ENCODE measurements at regions not wholly inside any gene's neighbourhood (a gene's known extent, or its start where the extent isn't known, plus 50 kb on each side); places are given as distances from the start of the nearest gene placed in this dataset.
"Not testable (repeated sequence)": the region's sequence is repeated elsewhere in the genome, so short reads cannot be mapped to it uniquely, and the experiment has no call there.

DNA sequence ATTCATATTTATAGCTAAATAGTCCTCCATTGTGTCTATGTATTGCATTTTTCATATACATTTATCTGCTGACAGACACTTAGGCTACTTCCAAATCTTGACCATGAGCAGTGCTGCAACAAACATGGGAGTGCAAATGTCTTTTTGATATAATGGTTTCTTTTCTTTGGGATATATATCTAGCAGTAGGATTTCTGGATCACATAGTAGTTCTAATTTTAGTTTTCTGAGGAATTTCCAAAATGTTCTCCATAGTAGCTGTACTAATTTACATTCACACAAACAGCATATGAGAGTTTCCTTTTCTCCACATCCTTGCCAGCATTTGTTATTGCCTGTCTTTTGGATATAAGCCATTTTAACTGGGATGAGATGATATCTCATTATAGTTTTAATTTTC is 1521.3 kb downstream of the REEP3 start:
- peaks cover 0 to 2% (median 0%) of the 10 kb centered on the region in 3 donors for H3K27me3 Mint-ChIP-seq (ENCODE audit: low read depth in 3 of 3)
- peaks cover 6 to 56% (median 25%) of the 10 kb centered on the region in 6 donors for H3K9me3 Mint-ChIP-seq
- DNase-seq, result no peak
- no peak overlapping the region for H3K27ac Mint-ChIP-seq
- no peaks in the 10 kb centered on the region for H3K36me3 Mint-ChIP-seq
- no peak overlapping the region for H3K4me3 Mint-ChIP-seq
- H3K4me1 Mint-ChIP-seq, result no peaks in the 10 kb centered on the region

DNA sequence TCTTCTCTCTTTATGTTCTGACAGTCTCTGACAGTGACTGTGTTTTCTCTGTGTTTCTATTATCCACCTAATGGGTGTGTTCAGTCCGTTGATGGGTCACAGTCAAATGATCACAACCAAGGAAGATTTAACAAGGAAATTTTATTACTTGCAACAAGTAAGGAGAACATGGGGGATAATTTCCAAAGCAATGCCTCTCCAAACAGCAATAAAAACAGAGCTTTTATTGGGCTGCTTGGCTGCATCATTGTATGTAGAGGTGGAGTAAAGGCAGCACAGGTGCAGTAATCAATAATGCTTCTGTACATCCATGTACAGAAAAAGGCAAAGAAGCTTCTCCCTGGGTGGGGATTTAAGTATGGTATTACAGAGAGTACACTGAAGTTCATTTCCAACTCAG is 1525.6 kb downstream of the REEP3 start:
- Mint-ChIP-seq H3K4me3 (no peak overlapping the region), H3K36me3 (no peaks in the 10 kb centered on the region), H3K27ac (no peak overlapping the region), H3K9me3 (peaks cover 3 to 40% (median 26%) of the 10 kb centered on the region in 6 donors), H3K27me3 (ENCODE audit: low read depth in 3 of 3) (no peaks in the 10 kb centered on the region), H3K4me1 (no peaks in the 10 kb centered on the region)
- DNase-seq, result no peak

DNA sequence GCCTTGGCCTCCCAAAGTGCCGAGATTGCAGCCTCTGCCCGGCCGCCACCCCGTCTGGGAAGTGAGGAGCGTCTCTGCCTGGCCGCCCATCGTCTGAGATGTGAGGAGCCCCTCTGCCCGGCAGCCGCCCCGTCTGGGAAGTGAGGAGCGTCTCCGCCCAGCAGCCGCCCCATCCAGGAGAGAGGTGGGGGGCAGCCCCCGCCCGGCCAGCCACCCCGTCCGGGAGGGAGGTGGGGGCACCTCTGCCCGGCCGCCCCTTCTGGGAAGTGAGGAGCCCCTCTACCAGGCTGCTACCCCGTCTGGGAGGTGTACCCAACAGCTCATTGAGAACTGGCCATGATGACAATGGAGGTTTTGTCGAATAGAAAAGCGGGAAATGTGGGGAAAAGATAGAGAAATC is 1530.9 kb downstream of the REEP3 start:
- H3K27me3 Mint-ChIP-seq (ENCODE audit: low read depth in 3 of 3); H3K4me3 Mint-ChIP-seq; H3K27ac Mint-ChIP-seq; DNase-seq; H3K4me1 Mint-ChIP-seq; H3K36me3 Mint-ChIP-seq: not testable (repeated sequence)
- H3K9me3 Mint-ChIP-seq, result peaks cover 6 to 34% (median 25%) of the 10 kb centered on the region in 6 donors

DNA sequence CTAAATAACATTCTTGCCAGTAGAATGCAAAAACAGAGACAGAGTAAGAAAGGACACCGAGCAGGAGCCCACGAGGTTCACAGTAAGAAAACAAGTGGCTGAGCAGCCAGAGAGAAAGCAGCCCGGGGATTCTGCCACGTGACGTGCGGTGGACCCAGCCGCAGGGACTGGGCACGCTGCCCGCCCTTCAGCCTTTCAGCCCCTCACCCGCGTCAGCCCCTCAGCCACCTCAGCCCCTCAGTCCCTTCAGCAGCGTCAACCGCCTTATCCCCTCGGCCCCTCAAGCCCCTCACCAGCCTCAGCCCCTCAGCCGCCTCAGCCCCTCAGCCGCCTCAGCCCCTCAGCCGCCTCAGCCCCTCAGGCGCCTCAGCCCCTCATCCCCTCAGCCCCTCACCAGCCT is 1532.2 kb downstream of the REEP3 start:
- H3K27ac Mint-ChIP-seq, H3K4me3 Mint-ChIP-seq: not testable (repeated sequence)

DNA sequence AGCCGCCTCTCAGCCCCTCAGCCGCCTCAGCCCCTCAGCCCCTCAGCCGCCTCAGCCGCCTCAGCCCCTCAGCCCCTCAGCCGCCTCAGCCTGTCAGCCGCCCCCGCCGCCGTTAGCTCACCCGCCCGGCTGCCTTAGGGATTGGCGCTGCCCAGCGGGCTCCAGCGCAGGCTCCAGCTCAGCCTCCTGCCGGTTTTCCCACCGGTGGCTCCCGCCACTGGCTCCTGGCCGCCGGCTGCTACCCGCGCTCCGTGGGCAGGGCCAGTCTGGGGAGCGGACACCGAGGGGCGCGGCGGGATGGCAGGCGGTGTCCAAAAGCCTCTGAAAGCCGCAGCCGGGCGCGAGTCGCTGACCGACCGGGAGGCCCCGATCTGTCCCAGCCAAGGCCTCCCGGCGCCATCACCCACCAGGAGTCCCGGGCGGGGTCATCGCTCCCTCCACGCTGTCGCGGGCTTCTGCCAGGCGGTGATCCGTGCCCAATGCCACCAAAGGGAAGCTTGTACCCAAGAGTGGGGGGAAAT is 1532.7 kb downstream of the REEP3 start:
- H3K27ac Mint-ChIP-seq; H3K4me1 Mint-ChIP-seq; H3K4me3 Mint-ChIP-seq; DNase-seq; H3K36me3 Mint-ChIP-seq; H3K27me3 Mint-ChIP-seq (ENCODE audit: low read depth in 3 of 3): not testable (repeated sequence)
- peaks cover 10 to 36% (median 24%) of the 10 kb centered on the region in 6 donors for H3K9me3 Mint-ChIP-seq

More for the DNA sequence above, 1532.2 kb downstream of the REEP3 start:
- not testable (repeated sequence) for H3K27me3 Mint-ChIP-seq (ENCODE audit: low read depth in 3 of 3); DNase-seq; H3K4me1 Mint-ChIP-seq; H3K36me3 Mint-ChIP-seq
- H3K9me3 Mint-ChIP-seq, result peaks cover 10 to 39% (median 26%) of the 10 kb centered on the region in 6 donors

DNA sequence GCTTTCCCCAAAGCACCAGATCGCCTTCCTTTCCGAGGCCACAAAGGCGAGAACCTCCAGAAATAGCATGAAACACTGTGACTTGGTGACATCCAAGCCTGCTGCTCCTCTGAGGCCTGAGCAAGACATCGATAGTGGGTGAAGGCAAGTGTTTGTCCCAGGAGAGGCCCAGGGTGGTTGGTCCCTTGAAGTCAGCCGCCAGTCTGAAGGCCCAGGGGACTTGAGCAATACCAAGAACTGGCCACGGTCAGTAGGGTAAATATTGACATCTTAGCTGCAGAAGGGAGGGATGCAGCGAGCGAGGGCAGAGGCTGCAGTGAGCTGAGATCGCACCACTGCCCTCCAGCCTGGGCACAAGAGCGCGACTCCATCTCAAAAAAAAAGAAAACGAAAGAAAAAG is 1533.5 kb downstream of the REEP3 start:
- not testable (repeated sequence) for H3K36me3 Mint-ChIP-seq; H3K27ac Mint-ChIP-seq; H3K4me1 Mint-ChIP-seq; H3K27me3 Mint-ChIP-seq (ENCODE audit: low read depth in 3 of 3); H3K4me3 Mint-ChIP-seq; DNase-seq
- H3K9me3 Mint-ChIP-seq, result peaks cover 11 to 35% (median 26%) of the 10 kb centered on the region in 6 donors

GRCh38 chr10:65065278-65065677 is 1544.1 kb downstream of the REEP3 start:
- H3K4me3 Mint-ChIP-seq, result no peak overlapping the region
- no peak for DNase-seq
- no peaks in the 10 kb centered on the region for H3K36me3 Mint-ChIP-seq
- no peaks in the 10 kb centered on the region for H3K27me3 Mint-ChIP-seq (ENCODE audit: low read depth in 3 of 3)
- no peak overlapping the region for H3K27ac Mint-ChIP-seq
- no peaks in the 10 kb centered on the region for H3K4me1 Mint-ChIP-seq
- peaks cover 2 to 23% (median 9%) of the 10 kb centered on the region in 6 donors for H3K9me3 Mint-ChIP-seq

DNA sequence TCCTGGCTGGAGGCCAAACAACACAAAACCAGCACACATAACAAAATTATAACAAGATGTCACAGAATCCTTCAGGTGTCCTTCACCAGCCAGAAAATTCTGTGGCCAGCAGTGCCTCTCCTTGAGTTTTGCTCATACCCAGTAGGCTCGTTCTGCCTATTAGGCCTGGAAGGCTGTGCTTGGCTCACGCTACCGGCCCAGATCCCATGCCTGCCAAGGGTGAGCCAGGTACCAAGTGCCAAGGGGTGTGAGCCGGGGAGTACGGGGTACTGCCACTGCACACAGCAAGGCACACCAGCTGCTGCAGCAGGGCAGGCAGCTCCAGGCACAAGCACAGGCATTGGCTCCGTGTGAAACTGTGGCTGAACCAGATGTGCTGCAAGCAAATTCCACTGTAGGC is 1562.0 kb downstream of the REEP3 start:
- Mint-ChIP-seq H3K9me3 (peaks cover 15 to 52% (median 26%) of the 10 kb centered on the region in 6 donors), H3K36me3 (no peaks in the 10 kb centered on the region), H3K27me3 (ENCODE audit: low read depth in 3 of 3) (no peaks in the 10 kb centered on the region), H3K4me3 (no peak overlapping the region), H3K4me1 (no peaks in the 10 kb centered on the region), H3K27ac (no peak overlapping the region)
- DNase-seq, result no peak

DNA sequence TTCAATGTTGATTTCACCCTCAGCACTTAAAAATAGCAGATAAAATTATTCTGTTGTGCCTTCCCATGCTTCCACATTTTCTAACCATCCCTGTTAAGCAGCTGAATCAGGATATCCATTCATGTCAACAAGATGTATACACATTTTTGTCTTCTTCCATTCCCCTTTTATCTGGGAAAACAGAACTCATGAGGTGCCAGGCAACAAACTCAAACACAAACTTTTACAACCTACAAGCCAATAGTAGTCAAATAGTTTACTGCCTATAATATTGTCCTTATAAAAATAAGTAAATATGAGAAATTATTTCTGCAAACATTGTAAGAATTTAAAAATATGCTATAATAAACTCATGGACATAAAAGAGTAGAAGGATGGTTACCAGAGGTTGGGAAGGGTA is 1569.8 kb downstream of the REEP3 start:
- peaks cover 0 to 3% (median 0%) of the 10 kb centered on the region in 3 donors for H3K36me3 Mint-ChIP-seq
- DNase-seq, result no peak
- no peak overlapping the region for H3K27ac Mint-ChIP-seq
- H3K4me1 Mint-ChIP-seq, result no peaks in the 10 kb centered on the region
- no peak overlapping the region for H3K4me3 Mint-ChIP-seq
- H3K9me3 Mint-ChIP-seq, result peaks cover 14 to 31% (median 22%) of the 10 kb centered on the region in 6 donors
- peaks cover 0 to 1% (median 0%) of the 10 kb centered on the region in 3 donors for H3K27me3 Mint-ChIP-seq (ENCODE audit: low read depth in 3 of 3)

- DNase-seq, result no peak
- Mint-ChIP-seq H3K4me3 (no peak overlapping the region), H3K9me3 (peaks cover 6 to 54% (median 27%) of the 10 kb centered on the region in 6 donors), H3K27ac (no peak overlapping the region), H3K4me1 (no peaks in the 10 kb centered on the region), H3K36me3 (no peaks in the 10 kb centered on the region), H3K27me3 (ENCODE audit: low read depth in 3 of 3) (no peaks in the 10 kb centered on the region)
Measured at GRCh38 chr10:65100146-65100545, 1578.9 kb downstream of the REEP3 start.

GRCh38 chr10:65100881-65101280 is 1579.7 kb downstream of the REEP3 start:
- H3K4me1 Mint-ChIP-seq; H3K27ac Mint-ChIP-seq; H3K4me3 Mint-ChIP-seq; H3K27me3 Mint-ChIP-seq (ENCODE audit: low read depth in 3 of 3); H3K36me3 Mint-ChIP-seq; DNase-seq: not testable (repeated sequence)
- peaks cover 6 to 58% (median 29%) of the 10 kb centered on the region in 6 donors for H3K9me3 Mint-ChIP-seq

DNA sequence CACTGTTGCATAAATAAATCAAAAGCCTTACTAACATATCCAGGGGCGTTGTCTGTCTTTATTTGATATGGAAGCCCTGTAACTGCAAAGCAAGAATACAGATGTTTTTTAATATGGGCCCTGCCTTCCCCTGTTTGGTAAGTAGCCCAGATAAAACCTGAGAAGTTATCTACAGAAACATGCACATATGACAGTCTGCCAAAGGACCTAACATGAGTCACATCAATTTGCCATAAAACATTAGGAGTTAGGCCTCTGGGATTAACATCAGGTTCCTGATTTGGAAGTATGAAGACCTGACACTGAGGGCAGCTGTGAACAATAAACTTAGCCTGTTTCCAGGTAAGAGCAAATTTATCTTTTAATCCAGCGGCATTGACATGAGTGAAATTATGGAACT is 1588.8 kb downstream of the REEP3 start:
- no peaks in the 10 kb centered on the region for H3K4me1 Mint-ChIP-seq
- no peak for DNase-seq
- H3K4me3 Mint-ChIP-seq, result no peak overlapping the region
- peaks cover 2 to 63% (median 40%) of the 10 kb centered on the region in 6 donors for H3K9me3 Mint-ChIP-seq
- no peak overlapping the region for H3K27ac Mint-ChIP-seq
- H3K27me3 Mint-ChIP-seq (ENCODE audit: low read depth in 3 of 3), result peaks cover 0 to 1% (median 0%) of the 10 kb centered on the region in 3 donors
- H3K36me3 Mint-ChIP-seq, result peaks cover 0 to 3% (median 0%) of the 10 kb centered on the region in 3 donors

DNA sequence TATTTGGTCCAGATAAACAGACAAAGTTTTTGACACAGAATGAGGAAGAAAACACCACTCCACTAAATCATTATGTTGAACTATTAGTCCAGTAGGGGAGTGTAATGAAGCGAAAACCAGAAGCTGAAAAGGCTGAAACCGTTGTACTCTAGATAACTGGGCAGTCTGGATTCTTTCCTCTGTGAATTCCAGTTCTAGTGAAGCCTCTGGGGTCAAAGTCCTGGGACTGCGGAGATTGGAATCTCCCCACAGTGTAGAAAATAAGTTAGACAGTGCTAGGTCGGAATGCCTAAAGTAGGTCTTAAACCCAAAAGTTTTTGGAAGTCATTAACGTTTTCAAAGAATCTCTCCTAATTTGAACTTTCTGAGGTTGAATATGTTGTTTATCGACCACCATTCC is 1589.9 kb downstream of the REEP3 start:
- not testable (repeated sequence) for H3K27ac Mint-ChIP-seq; H3K27me3 Mint-ChIP-seq (ENCODE audit: low read depth in 3 of 3); H3K4me3 Mint-ChIP-seq; DNase-seq; H3K4me1 Mint-ChIP-seq; H3K36me3 Mint-ChIP-seq
- peaks cover 2 to 58% (median 35%) of the 10 kb centered on the region in 6 donors for H3K9me3 Mint-ChIP-seq

GRCh38 chr10:65112573-65112972 is 1591.4 kb downstream of the REEP3 start:
- H3K36me3 Mint-ChIP-seq, result peaks cover 0 to 3% (median 0%) of the 10 kb centered on the region in 3 donors
- DNase-seq, result no peak
- no peak overlapping the region for H3K27ac Mint-ChIP-seq
- no peaks in the 10 kb centered on the region for H3K27me3 Mint-ChIP-seq (ENCODE audit: low read depth in 3 of 3)
- no peaks in the 10 kb centered on the region for H3K4me1 Mint-ChIP-seq
- no peak overlapping the region for H3K4me3 Mint-ChIP-seq
- peaks cover 2 to 56% (median 36%) of the 10 kb centered on the region in 6 donors for H3K9me3 Mint-ChIP-seq

DNA sequence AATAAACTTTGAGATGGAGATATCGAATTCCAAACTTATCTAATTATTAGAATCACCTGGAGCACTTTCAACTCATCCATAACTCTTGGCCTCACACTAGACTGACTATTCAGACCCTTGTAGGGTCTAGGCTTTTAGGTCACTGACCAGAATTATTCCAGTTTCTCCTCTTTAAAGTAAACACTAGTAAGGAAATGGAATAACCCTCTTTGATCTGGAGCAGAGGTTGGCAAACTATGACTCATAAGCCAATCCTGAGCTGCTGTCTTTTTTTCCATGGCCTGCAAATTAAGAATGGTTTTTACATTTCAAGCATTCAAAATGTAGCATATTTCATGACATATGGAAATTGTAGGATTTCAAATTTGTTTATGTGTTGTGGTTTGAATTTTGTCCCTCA is 1601.9 kb downstream of the REEP3 start:
- no peaks in the 10 kb centered on the region for H3K4me1 Mint-ChIP-seq
- H3K36me3 Mint-ChIP-seq, result peaks cover 0 to 3% (median 0%) of the 10 kb centered on the region in 3 donors
- peaks cover 19 to 68% (median 30%) of the 10 kb centered on the region in 6 donors for H3K9me3 Mint-ChIP-seq
- H3K27me3 Mint-ChIP-seq (ENCODE audit: low read depth in 3 of 3), result no peaks in the 10 kb centered on the region
- H3K27ac Mint-ChIP-seq, result no peak overlapping the region
- no peak overlapping the region for H3K4me3 Mint-ChIP-seq
- no peak for DNase-seq

Measured in immature natural killer cell (primary cell).